OCI-LY7 (cell line): ENCODE measurements at regions not wholly inside any gene's neighbourhood (a gene's known extent, or its start where the extent isn't known, plus 50 kb on each side); places are given as distances from the start of the nearest gene placed in this dataset.

Source experiments
- BruUV-seq: library from RNA; stranded (reverse); fragments of 400-500 nt; replicated peaks from 2 replicates; lab custom pipeline; 2021; lab: Mats Ljungman, UMichigan
- CTCF ChIA-PET: fragments of 300-600 bp; sonication (Branson Sonifier 250); formaldehyde crosslinking; loops from one replicate; lab custom pipeline; 2022; ENCODE audit warnings: antibody characterized with exemption; ENCODE audit not compliant: unreplicated experiment; lab: Charles Lee
- POLR2A ChIA-PET: fragments of 300-600 bp; sonication (Branson Sonifier 250); formaldehyde crosslinking; loops from one replicate; lab custom pipeline; 2022; ENCODE audit warnings: antibody characterized with exemption; lab: Charles Lee
- DNase-seq: peaks from one replicate; pipeline ENCODE4 v3.0.0-alpha.2; 2015; ENCODE audit warnings: low spot score
- H2AFZ ChIP-seq: fragments of 200-600 bp; sonication (generic), shearing (Covaris generic); 2 replicates; pipeline ENCODE4 v1.6.1; 2014; ENCODE audit warnings: mild to moderate bottlenecking, antibody characterized with exemption, low read length, moderate library complexity
- H3K27ac ChIP-seq: fragments of 200-600 bp; sonication (generic); 2 replicates; pipeline ENCODE4 v1.5.1; 2014; ENCODE audit warnings: mixed run types, low read depth, mild to moderate bottlenecking, moderate library complexity, low read length, inconsistent platforms; ENCODE audit not compliant: poor library complexity, severe bottlenecking
- H3K36me3 ChIP-seq: fragments of 200-600 bp; sonication (generic); 2 replicates; pipeline ENCODE4 v1.6.1; 2014; ENCODE audit warnings: mild to moderate bottlenecking, antibody characterized with exemption, low read length, moderate library complexity, mixed read lengths; ENCODE audit not compliant: insufficient read depth
- H3K4me1 ChIP-seq: fragments of 200-600 bp; sonication (generic); 2 replicates; pipeline ENCODE4 v1.5.1; 2014; ENCODE audit warnings: mild to moderate bottlenecking, low read length; ENCODE audit not compliant: insufficient read depth, poor library complexity, severe bottlenecking
- H3K4me2 ChIP-seq: fragments of 200-600 bp; sonication (generic); 2 replicates; pipeline ENCODE4 v1.6.1; 2014; ENCODE audit warnings: mild to moderate bottlenecking, low read length
- H3K4me3 ChIP-seq: fragments of 200-600 bp; sonication (generic); 2 replicates; pipeline ENCODE4 v1.5.1; 2014; ENCODE audit warnings: mild to moderate bottlenecking, low read depth, low read length; ENCODE audit not compliant: poor library complexity, severe bottlenecking
- H3K79me2 ChIP-seq: fragments of 200-600 bp; sonication (generic); 2 replicates; pipeline ENCODE4 v1.6.1; 2016; ENCODE audit warnings: low read depth, mild to moderate bottlenecking, low read length, moderate library complexity, mixed read lengths; ENCODE audit not compliant: insufficient read depth
- H3K9me2 ChIP-seq: fragments of 200-600 bp; sonication (generic); 2 replicates; pipeline ENCODE4 v1.6.1; 2016; ENCODE audit warnings: mild to moderate bottlenecking, low read length, mixed read lengths; ENCODE audit not compliant: insufficient read depth
- H3K9me3 ChIP-seq: fragments of 200-600 bp; sonication (generic); 2 replicates; pipeline ENCODE4 v1.6.1; 2014; ENCODE audit warnings: mild to moderate bottlenecking, mixed run types, low read length, mixed read lengths
- H4K20me1 ChIP-seq: fragments of 200-600 bp; sonication (generic); 2 replicates; pipeline ENCODE4 v1.6.1; 2014; ENCODE audit warnings: mild to moderate bottlenecking, antibody characterized with exemption, low read length, moderate library complexity, mixed read lengths; ENCODE audit not compliant: insufficient read depth
- EZH2phosphoT487 ChIP-seq: fragments of 200-600 bp; sonication (generic); IDR thresholded peaks from 2 replicates; pipeline ENCODE4 v1.6.1; 2018; ENCODE audit warnings: low read depth, borderline replicate concordance, mild to moderate bottlenecking, mixed run types, antibody characterized with exemption, low read length, moderate library complexity, mixed read lengths
- intact Hi-C: fragments of 100-400 bp; cut with micrococcal nuclease; formaldehyde crosslinking; loops from one replicate; pipeline ENCODE4 v1.10.0; 2022; ENCODE audit not compliant: unreplicated experiment
- TF ChIP-seq, protein P1 (sequence below): fragments of 200-600 bp; sonication (generic); conservative IDR thresholded peaks from 2 replicates; pipeline ENCODE4 v1.5.1; 2014; ENCODE audit warnings: mild to moderate bottlenecking, antibody characterized with exemption, low read length, moderate library complexity, mixed read lengths

DNA sequence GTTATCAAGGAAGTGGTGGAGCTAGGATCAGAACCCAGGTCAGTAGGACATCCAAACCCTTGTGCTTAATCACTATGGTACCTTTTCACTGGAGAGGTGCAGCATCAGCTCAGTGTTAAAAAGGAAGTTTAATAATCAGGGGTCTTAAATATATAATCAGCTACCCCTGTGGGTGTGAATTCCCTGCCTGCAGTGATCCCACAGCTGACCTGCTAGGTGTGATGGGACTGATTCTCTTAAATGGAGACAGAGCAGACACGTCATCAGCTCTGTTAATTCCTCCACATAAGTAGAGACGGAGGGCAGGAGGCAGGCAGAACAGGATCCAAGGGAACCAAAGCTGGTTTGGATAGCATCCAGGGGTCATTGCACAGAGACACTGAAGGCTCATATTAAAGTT, 154.1 kb upstream of the CRBN start:
- no peak for DNase-seq
- Histone ChIP-seq H3K4me2 (no peak overlapping the region), H3K79me2 (no peaks in the 10 kb centered on the region), H3K4me3 (no peak overlapping the region), H3K9me2 (no peaks in the 10 kb centered on the region), H4K20me1 (no peaks in the 10 kb centered on the region), H3K9me3 (no peaks in the 10 kb centered on the region), H2AFZ (no peak overlapping the region), H3K36me3 (no peaks in the 10 kb centered on the region), H3K4me1 (no peaks in the 10 kb centered on the region), H3K27ac (no peak overlapping the region)
- intact Hi-C loops = no loop called here
- ChIA-PET POLR2A (no interaction called here), CTCF (no interaction called here)
- TF ChIP-seq, protein P1, sequence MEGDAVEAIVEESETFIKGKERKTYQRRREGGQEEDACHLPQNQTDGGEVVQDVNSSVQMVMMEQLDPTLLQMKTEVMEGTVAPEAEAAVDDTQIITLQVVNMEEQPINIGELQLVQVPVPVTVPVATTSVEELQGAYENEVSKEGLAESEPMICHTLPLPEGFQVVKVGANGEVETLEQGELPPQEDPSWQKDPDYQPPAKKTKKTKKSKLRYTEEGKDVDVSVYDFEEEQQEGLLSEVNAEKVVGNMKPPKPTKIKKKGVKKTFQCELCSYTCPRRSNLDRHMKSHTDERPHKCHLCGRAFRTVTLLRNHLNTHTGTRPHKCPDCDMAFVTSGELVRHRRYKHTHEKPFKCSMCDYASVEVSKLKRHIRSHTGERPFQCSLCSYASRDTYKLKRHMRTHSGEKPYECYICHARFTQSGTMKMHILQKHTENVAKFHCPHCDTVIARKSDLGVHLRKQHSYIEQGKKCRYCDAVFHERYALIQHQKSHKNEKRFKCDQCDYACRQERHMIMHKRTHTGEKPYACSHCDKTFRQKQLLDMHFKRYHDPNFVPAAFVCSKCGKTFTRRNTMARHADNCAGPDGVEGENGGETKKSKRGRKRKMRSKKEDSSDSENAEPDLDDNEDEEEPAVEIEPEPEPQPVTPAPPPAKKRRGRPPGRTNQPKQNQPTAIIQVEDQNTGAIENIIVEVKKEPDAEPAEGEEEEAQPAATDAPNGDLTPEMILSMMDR = no peak
- TF ChIP-seq EZH2phosphoT487 = no peak
- no TSS peak for BruUV-seq

DNA sequence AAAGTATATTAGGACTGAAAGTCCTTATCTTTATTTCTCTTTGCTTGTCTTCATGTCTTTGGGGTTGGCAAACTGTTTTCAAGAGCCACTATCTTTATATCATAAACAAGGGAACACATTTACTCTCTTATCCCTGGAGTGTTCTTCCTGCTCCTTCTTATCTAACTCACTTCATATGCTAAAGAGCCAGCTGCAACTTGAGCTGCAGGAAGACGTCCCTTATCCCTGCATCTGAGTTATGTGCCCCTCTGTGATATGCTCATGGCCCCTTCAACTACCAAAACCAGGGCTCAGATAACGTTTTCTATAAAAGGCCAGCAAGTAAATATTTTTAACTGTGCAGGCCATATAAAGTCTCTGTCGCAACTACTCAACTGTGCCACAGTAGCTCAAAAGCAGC, 137.0 kb upstream of the CRBN start:
- Histone ChIP-seq H4K20me1 (no peaks in the 10 kb centered on the region), H3K79me2 (no peaks in the 10 kb centered on the region), H3K9me2 (no peaks in the 10 kb centered on the region), H3K4me3 (no peak overlapping the region), H2AFZ (no peak overlapping the region), H3K27ac (no peak overlapping the region), H3K36me3 (no peaks in the 10 kb centered on the region), H3K4me2 (no peak overlapping the region), H3K9me3 (no peaks in the 10 kb centered on the region), H3K4me1 (no peaks in the 10 kb centered on the region)
- intact Hi-C loops = no loop called here
- no peak for TF ChIP-seq EZH2phosphoT487
- TF ChIP-seq, protein P1 = no peak
- no TSS peak for BruUV-seq
- CTCF ChIA-PET = no interaction called here
- POLR2A ChIA-PET = no interaction called here
- no peak for DNase-seq

DNA sequence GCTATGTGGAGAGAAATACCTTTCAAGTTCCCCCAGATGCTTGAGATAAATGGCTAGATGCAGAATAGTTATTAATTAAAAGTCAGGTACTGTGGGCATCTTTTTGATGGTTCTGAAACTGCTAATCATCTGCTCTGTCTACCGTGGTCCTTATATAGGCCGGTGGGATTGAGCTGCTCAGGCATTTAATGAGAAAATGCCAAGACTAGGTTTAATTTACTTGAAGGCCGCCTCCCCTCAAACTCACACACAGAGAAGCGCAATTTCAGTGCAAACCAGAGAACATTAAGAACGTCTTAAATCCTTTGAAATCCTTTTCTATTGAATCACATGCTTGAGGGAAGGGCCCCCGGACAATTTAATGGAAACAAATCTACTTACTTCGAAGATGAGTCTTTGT, 136.4 kb upstream of the CRBN start:
- CTCF ChIA-PET = no interaction called here
- H2AFZ ChIP-seq = no peak overlapping the region
- H3K9me3 ChIP-seq = no peaks in the 10 kb centered on the region
- H3K4me3 ChIP-seq = no peak overlapping the region
- TF ChIP-seq, protein P1 = no peak
- TF ChIP-seq EZH2phosphoT487 = no peak
- no peak for DNase-seq
- intact Hi-C loops = no loop called here
- no TSS peak for BruUV-seq
- H3K4me2 ChIP-seq = no peak overlapping the region
- H3K9me2 ChIP-seq = no peaks in the 10 kb centered on the region
- no peaks in the 10 kb centered on the region for H3K36me3 ChIP-seq
- no peaks in the 10 kb centered on the region for H3K4me1 ChIP-seq
- no peak overlapping the region for H3K27ac ChIP-seq
- POLR2A ChIA-PET = no interaction called here
- H4K20me1 ChIP-seq = no peaks in the 10 kb centered on the region
- H3K79me2 ChIP-seq = no peaks in the 10 kb centered on the region
